ENCODE measurements at regions not wholly inside any gene's neighbourhood (a gene's known extent, or its start where the extent isn't known, plus 50 kb on each side); places are given as distances from the start of the nearest gene placed in this dataset.

- TF ChIP-seq ZFP3 (CRISPR knock-in tag; IDR thresholded peaks at IDR 0.05) (no peak), CSRNP3 (CRISPR knock-in tag; IDR thresholded peaks at IDR 0.05) (no peak), ARNTL (CRISPR knock-in tag; IDR thresholded peaks at IDR 0.05; ENCODE audit: borderline replicate concordance, low read depth) (no peak), OSR1 (CRISPR knock-in tag; IDR thresholded peaks at IDR 0.05) (no peak), BACH2 (CRISPR knock-in tag; IDR thresholded peaks at IDR 0.05; ENCODE audit: borderline replicate concordance) (no peak), TSHZ2 (CRISPR knock-in tag; IDR thresholded peaks at IDR 0.05) (no peak), ESRRG (CRISPR knock-in tag; IDR thresholded peaks at IDR 0.05) (no peak)
Observed at GRCh38 chr12:115609347-115609746, 668.1 kb downstream of the MED13L start.
